Skeletal muscle tissue (tissue), 3 donors: ENCODE measurements at regions not wholly inside any gene's neighbourhood (a gene's known extent, or its start where the extent isn't known, plus 50 kb on each side); places are given as distances from the start of the nearest gene placed in this dataset.

Source experiments
- H3K27ac ChIP-seq: one replicate; pipeline ENCODE4 v1.7.0; 2013; ENCODE audit warnings: mild to moderate bottlenecking, low read depth, low read length, inconsistent platforms
- H3K27me3 ChIP-seq, 3 donors: one replicate each; pipeline ENCODE4 v1.7.0; 2013; ENCODE audit warnings: low read length in 3 of 3; ENCODE audit not compliant: control insufficient read depth in 3 of 3, insufficient read depth in 3 of 3
- H3K36me3 ChIP-seq, 3 donors: one replicate each; pipeline ENCODE4 v1.7.0; 2013; ENCODE audit warnings: low read length in 3 of 3; ENCODE audit not compliant: control insufficient read depth in 3 of 3, insufficient read depth in 3 of 3
- H3K4me1 ChIP-seq, 3 donors: one replicate each; pipeline ENCODE4 v1.7.0; 2013; ENCODE audit warnings: low read length in 3 of 3, mild to moderate bottlenecking in 3 of 3; ENCODE audit not compliant: control insufficient read depth in 3 of 3, insufficient read depth in 3 of 3
- H3K4me3 ChIP-seq, 3 donors: one replicate each; pipeline ENCODE4 v1.7.0; 2013; ENCODE audit warnings: low read length in 3 of 3
- H3K9ac ChIP-seq, 3 donors: one replicate each; pipeline ENCODE4 v1.7.0; 2013; ENCODE audit warnings: low read length in 3 of 3, mild to moderate bottlenecking in 3 of 3, moderate library complexity in 2 of 3, low read depth in 1 of 3
- H3K9me3 ChIP-seq, 3 donors: one replicate each; pipeline ENCODE4 v1.7.0; 2013; ENCODE audit warnings: low read length in 3 of 3; ENCODE audit not compliant: control insufficient read depth in 3 of 3
- donor health status: Osteomylitis.

DNA sequence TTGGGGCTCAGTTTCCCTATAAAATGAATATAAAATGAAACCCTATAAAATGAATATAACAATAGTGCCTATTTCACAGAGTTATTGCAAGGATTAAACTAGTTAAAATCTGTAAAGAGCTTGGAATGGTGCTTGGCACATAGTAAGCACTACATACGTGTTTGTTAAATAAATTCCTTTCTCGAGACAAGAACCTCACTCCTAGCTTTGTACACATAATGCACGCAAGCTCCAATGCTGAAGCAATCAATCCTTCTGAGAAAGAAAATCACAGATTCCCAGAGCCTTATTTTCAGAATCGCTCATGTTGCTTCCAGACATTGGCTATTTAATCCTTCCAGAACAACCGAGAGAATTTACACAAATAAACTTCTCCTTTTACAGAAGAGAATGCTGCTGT is 440.9 kb downstream of the IRS1 start:
- H3K27me3 ChIP-seq = no peaks in the 10 kb centered on the region
- no peaks in the 10 kb centered on the region for H3K36me3 ChIP-seq
- no peaks in the 10 kb centered on the region for H3K9me3 ChIP-seq
- H3K4me3 ChIP-seq = no peak overlapping the region
- H3K27ac ChIP-seq = no peak overlapping the region
- H3K9ac ChIP-seq = peak overlapping the region in 1 of 3 donors; percentile 3
- H3K4me1 ChIP-seq = peaks cover 7 to 10% (median 10%) of the 10 kb centered on the region in 3 donors

DNA sequence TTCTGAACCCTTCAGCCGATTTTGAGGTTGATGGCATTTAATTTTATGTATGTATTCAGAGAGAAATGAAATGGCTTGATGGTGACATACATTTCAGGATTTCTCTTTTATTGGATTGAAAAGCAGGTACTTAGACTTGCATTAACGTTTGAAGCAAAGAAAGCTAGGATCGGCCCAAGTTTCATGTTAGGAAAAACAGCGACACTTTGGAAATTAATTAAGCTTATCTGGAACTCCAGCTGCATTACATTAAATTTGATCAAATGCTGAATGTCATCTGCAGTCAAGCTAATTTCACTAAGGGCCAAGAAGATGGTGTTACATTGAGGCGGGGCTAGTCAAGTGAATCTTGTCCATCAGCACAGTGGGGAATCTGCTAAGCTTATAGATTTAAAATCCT is 441.8 kb downstream of the IRS1 start:
- Histone ChIP-seq H3K27ac (no peak overlapping the region), H3K9ac (no peak overlapping the region), H3K4me3 (no peak overlapping the region), H3K9me3 (no peaks in the 10 kb centered on the region), H3K27me3 (no peaks in the 10 kb centered on the region), H3K36me3 (no peaks in the 10 kb centered on the region), H3K4me1 (peaks cover 9 to 18% (median 17%) of the 10 kb centered on the region in 3 donors)

DNA sequence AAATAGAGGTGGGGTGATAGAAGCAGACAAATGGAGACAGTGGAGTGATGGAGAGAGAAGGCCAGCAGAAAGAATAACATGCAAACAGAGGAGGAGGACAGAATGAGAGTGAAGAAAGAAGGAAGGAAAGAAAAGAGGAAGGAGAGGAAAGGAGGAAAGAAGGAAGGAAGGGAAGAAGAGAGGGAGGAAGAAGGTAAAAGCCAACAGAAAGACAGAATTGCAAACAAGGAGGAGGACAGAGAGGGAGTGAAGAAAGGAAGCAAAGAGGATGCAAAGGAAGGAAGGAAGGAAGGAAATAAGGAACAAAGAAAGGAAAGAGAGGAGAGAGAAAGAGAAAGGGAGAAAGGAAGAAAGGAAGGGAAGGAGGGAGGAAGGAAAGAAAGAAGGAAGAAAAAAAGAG is 444.0 kb downstream of the IRS1 start:
- no peaks in the 10 kb centered on the region for H3K9me3 ChIP-seq
- H3K27me3 ChIP-seq = no peaks in the 10 kb centered on the region
- no peaks in the 10 kb centered on the region for H3K36me3 ChIP-seq
- no peak overlapping the region for H3K9ac ChIP-seq
- H3K4me3 ChIP-seq = no peak overlapping the region
- H3K4me1 ChIP-seq = peaks cover 12 to 23% (median 21%) of the 10 kb centered on the region in 3 donors
- H3K27ac ChIP-seq = no peak overlapping the region

DNA sequence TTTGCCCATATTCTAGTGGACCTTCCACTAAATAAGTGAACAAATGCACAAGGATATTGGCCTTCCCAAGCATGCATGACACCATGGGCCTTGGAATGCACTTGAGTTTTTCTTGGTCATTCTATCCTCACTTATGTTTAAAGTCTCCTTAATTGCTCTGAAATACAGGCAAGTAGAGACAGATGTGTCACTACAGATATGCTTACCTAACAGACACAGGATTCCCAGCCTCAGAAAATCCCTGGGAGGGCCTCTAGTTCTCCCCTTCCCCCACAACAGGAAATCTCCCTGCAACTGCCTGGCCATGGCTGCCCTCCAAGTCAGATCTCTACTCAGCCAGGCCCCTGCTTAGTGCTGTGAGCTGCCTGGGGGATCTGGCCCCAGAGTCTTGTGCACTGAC is 445.2 kb downstream of the IRS1 start:
- no peaks in the 10 kb centered on the region for H3K36me3 ChIP-seq
- H3K4me3 ChIP-seq = no peak overlapping the region
- H3K27me3 ChIP-seq = no peaks in the 10 kb centered on the region
- peaks cover 12 to 23% (median 21%) of the 10 kb centered on the region in 3 donors for H3K4me1 ChIP-seq
- peak overlapping the region; percentile 46 for H3K27ac ChIP-seq
- no peaks in the 10 kb centered on the region for H3K9me3 ChIP-seq
- H3K9ac ChIP-seq = no peak overlapping the region

DNA sequence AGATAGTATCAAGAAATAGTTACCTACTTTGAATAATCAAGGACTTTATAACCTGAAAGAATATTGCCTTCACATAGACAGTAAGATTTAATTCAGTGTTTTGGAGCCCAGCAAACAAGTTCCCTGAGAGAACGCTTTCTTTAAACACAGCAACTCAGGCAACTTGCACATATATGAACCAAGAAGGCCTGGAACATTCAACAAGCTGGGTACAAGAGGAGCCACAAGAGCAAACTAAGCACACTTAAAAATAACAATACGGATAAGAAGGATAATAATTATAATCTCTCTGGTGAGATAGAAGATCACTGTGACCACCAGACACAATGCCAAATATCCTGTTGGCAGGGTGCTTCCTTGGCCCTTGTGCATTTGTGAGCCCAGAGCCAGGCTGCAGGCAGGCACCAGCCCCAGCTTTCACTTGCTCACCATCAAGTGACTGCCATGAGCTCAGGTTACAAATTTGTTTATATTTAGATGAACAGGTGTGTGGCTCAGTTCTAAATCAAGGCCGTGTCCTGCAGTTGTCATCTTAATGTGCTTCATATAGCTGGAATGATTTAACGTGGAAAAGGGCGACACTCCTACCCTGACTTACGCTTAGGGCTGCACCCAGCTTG is 446.6 kb downstream of the IRS1 start:
- H3K4me3 ChIP-seq = peak overlapping the region in 1 of 3 donors; percentile 60
- H3K9me3 ChIP-seq = no peaks in the 10 kb centered on the region
- H3K27ac ChIP-seq = peak overlapping the region; percentile 78

DNA sequence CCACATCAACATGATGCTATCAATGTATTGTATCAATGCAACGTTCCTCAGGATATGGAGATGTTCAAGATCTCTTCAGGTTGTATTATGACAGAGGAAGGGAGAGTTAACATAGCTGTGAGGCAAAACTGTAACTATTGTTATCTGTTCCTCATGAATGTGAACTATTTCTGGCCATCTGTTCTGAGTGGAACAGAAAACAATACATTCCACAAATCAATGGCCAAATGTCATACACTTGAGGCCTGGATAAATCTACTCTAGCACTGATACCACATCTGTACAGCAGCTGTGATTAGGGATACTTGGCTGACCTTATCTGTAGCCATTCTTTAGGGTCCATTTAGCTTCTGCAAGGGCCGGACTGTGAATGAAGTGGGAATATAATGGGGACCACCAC is 447.9 kb downstream of the IRS1 start:
- Histone ChIP-seq H3K4me1 (peaks cover 12 to 23% (median 21%) of the 10 kb centered on the region in 3 donors), H3K4me3 (no peak overlapping the region), H3K27ac (no peak overlapping the region), H3K27me3 (no peaks in the 10 kb centered on the region), H3K36me3 (no peaks in the 10 kb centered on the region), H3K9ac (no peak overlapping the region), H3K9me3 (no peaks in the 10 kb centered on the region)

More for the DNA sequence above, 446.6 kb downstream of the IRS1 start:
- no peaks in the 10 kb centered on the region for H3K36me3 ChIP-seq
- H3K9ac ChIP-seq = peak overlapping the region in 2 of 3 donors; percentile 26 to 68
- no peaks in the 10 kb centered on the region for H3K27me3 ChIP-seq
- H3K4me1 ChIP-seq = peaks cover 12 to 23% (median 21%) of the 10 kb centered on the region in 3 donors

DNA sequence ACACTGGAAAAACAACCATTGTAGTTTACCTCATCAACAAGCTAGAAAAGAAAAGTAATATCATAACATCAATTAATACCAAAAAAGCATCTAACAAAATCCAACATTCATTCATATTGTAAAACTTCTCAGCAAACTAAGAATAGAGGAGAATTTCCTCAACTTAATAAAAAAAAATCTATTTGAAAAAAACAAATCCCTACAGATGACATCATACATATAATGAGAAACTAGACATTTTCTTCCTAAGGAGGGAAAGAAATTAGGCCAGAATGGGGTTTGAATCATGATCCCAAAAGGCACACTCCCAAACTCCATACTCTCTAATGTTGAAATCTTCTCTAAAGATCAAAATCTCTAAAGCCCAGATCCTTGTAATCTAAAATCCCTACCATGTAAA is 460.0 kb downstream of the IRS1 start:
- no peak overlapping the region for H3K27ac ChIP-seq
- H3K36me3 ChIP-seq = no peaks in the 10 kb centered on the region
- H3K4me1 ChIP-seq = no peaks in the 10 kb centered on the region
- no peak overlapping the region for H3K4me3 ChIP-seq
- no peaks in the 10 kb centered on the region for H3K27me3 ChIP-seq
- H3K9me3 ChIP-seq = no peaks in the 10 kb centered on the region
- H3K9ac ChIP-seq = no peak overlapping the region

DNA sequence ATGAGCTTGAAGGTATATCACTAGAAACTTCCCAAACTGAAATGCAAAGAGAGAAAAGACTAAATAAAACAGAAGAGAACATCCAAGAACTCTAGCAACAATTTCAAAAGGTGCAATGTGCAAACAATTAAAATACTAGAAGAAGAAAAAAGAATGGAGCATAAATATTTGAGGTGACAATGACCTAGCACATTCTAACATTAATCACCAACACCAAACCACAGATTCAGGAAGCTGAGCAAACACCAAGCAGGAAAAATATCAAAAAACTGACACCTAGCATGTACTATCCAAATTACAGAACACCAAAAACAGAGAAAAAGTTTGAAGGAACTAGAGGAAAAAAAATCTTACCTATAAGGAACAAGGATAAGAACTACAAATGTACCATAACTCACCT is 460.8 kb downstream of the IRS1 start:
- H3K27me3 ChIP-seq = no peaks in the 10 kb centered on the region
- no peaks in the 10 kb centered on the region for H3K9me3 ChIP-seq
- H3K9ac ChIP-seq = no peak overlapping the region
- no peak overlapping the region for H3K4me3 ChIP-seq
- no peaks in the 10 kb centered on the region for H3K4me1 ChIP-seq
- no peak overlapping the region for H3K27ac ChIP-seq
- no peaks in the 10 kb centered on the region for H3K36me3 ChIP-seq

DNA sequence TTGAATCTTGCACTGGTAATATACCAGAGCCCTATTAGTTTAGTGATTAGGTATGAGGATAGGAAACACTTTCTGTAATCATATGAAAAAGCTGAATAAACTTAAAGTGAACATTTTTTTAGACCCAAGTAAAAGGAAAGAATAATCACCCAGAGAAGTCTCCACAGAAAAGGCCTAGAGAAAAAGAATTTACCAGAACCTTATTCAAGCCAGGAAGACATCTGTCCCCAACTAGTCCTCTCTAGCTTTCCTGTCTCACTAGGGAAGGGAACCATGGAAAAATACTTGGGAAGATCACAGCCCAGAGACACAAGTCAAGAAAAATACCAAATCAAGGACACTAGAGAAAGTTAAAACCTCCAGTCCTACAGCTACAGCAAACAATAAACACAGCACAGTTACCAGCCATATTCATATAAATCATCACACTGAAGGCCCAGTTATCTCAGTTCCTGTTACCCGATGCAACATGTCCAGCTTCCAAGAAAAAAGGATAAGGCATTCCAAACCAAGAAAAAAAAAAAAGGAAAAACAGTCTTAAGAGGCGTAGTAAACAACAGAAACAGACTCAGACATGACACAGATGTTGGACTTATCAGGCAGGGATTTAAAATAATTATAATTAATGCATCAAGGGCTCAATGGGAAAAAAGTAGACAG is 461.5 kb downstream of the IRS1 start:
- Histone ChIP-seq H3K9ac (no peak overlapping the region), H3K27me3 (no peaks in the 10 kb centered on the region), H3K4me3 (no peak overlapping the region), H3K9me3 (no peaks in the 10 kb centered on the region), H3K27ac (no peak overlapping the region), H3K4me1 (no peaks in the 10 kb centered on the region), H3K36me3 (no peaks in the 10 kb centered on the region)

DNA sequence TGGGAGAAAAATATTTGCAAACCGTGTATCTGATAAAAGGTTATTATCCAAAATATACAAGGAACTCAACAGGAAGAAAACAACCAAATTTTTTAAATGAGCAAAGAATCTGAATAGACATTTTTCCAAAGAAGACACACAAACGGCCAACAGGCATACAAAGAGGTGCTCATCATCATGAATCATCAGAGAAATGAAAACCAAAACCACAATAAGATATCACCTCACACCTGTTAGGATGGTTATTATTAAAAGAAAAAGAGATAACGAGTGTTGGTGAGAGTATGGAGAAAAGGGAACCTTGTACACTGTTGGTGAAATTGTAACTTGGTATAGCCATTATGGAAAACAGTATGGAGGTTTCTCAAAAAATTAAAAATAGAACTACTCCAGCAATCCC is 463.3 kb downstream of the IRS1 start:
- no peak overlapping the region for H3K4me3 ChIP-seq
- H3K9ac ChIP-seq = no peak overlapping the region
- H3K9me3 ChIP-seq = no peaks in the 10 kb centered on the region
- no peaks in the 10 kb centered on the region for H3K27me3 ChIP-seq
- no peak overlapping the region for H3K27ac ChIP-seq
- no peaks in the 10 kb centered on the region for H3K36me3 ChIP-seq
- H3K4me1 ChIP-seq = no peaks in the 10 kb centered on the region
